IMR-90 (cell line): ENCODE measurements at regions not wholly inside any gene's neighbourhood (a gene's known extent, or its start where the extent isn't known, plus 50 kb on each side); places are given as distances from the start of the nearest gene placed in this dataset.

Experiments
- ATAC-seq: fragments of 200-7000 bp; cut with Tn5 transposase; 2 replicates; pipeline ENCODE4 v1.9.1; 2020; ENCODE audit warnings: low read depth, mild to moderate bottlenecking, moderate library complexity
- BruUV-seq: library from RNA; stranded (reverse); fragments of 400-500 nt; replicated peaks from 2 replicates; lab custom pipeline; 2021; lab: Mats Ljungman, UMichigan
- CTCF ChIA-PET: fragments of 300-600 bp; formaldehyde crosslinking; extraction: SDS; loops from one replicate; lab custom pipeline; 2021; ENCODE audit warnings: antibody characterized with exemption; lab: Yijun Ruan, JAX
- POLR2A ChIA-PET: fragments of 300-600 bp; sonication (Branson Sonifier 250); formaldehyde crosslinking; loops from one replicate; lab custom pipeline; 2022; ENCODE audit warnings: antibody characterized with exemption; ENCODE audit not compliant: unreplicated experiment; lab: Charles Lee
- DNase-seq: peaks from one replicate; pipeline ENCODE4 v3.0.0; 2013
- H2AFZ ChIP-seq: replicated peaks from 2 replicates; pipeline ENCODE3; 2013; ENCODE audit warnings: low read length, mild to moderate bottlenecking; ENCODE audit not compliant: poor library complexity
- H2AK5ac ChIP-seq: 2 replicates; pipeline ENCODE4 v1.6.1; 2013; ENCODE audit warnings: low read depth, low read length, inconsistent platforms
- H2AK9ac ChIP-seq: replicated peaks from 2 replicates; pipeline ENCODE3; 2013; ENCODE audit warnings: mild to moderate bottlenecking, low read depth, low read length, moderate library complexity; ENCODE audit not compliant: poor library complexity
- H2BK120ac ChIP-seq: 2 replicates; pipeline ENCODE4 v1.6.1; 2013; ENCODE audit warnings: low read depth, low read length, inconsistent platforms
- H2BK15ac ChIP-seq: 3 replicates; pipeline ENCODE4 v1.6.1; 2013; ENCODE audit warnings: low read depth, low read length, inconsistent platforms
- H2BK20ac ChIP-seq: 2 replicates; pipeline ENCODE4 v1.6.1; 2013; ENCODE audit warnings: low read depth, mild to moderate bottlenecking, inconsistent platforms, low read length, moderate library complexity
- H2BK5ac ChIP-seq: 2 replicates; pipeline ENCODE4 v1.6.1; 2013; ENCODE audit warnings: mild to moderate bottlenecking, low read depth, low read length, inconsistent platforms; ENCODE audit not compliant: poor library complexity, severe bottlenecking
- H3K14ac ChIP-seq: replicated peaks from 2 replicates; pipeline ENCODE4 v1.6.1; 2013; ENCODE audit warnings: low read depth, low read length, inconsistent platforms
- H3K18ac ChIP-seq: 2 replicates; pipeline ENCODE4 v1.6.1; 2013; ENCODE audit warnings: low read depth, low read length, control low read depth
- H3K23ac ChIP-seq: 2 replicates; pipeline ENCODE4 v1.6.1; 2013; ENCODE audit warnings: low read depth, low read length, inconsistent platforms
- H3K27ac ChIP-seq: 2 replicates; pipeline ENCODE4 v1.5.1; 2013; ENCODE audit warnings: mild to moderate bottlenecking, control low read depth, low read length; ENCODE audit not compliant: insufficient read depth
- H3K27me3 ChIP-seq: 2 replicates; pipeline ENCODE4 v1.6.1; 2013; ENCODE audit warnings: low read length; ENCODE audit not compliant: control insufficient read depth, insufficient read depth
- H3K36me3 ChIP-seq: 2 replicates; pipeline ENCODE4 v1.6.1; 2013; ENCODE audit warnings: low read length, mixed read lengths; ENCODE audit not compliant: control insufficient read depth, insufficient read depth
- H3K4ac ChIP-seq: 2 replicates; pipeline ENCODE4 v1.6.1; 2013; ENCODE audit warnings: low read depth, low read length, inconsistent platforms
- H3K4me1 ChIP-seq: 2 replicates; pipeline ENCODE4 v1.6.1; 2013; ENCODE audit warnings: low read length, mixed read lengths; ENCODE audit not compliant: control insufficient read depth, insufficient read depth
- H3K4me2 ChIP-seq: 2 replicates; pipeline ENCODE4 v1.6.1; 2013; ENCODE audit warnings: low read depth, mild to moderate bottlenecking, control low read depth, low read length, moderate library complexity
- H3K4me3 ChIP-seq: 2 replicates; pipeline ENCODE4 v1.5.1; 2013; ENCODE audit warnings: low read depth, mild to moderate bottlenecking, control low read depth, low read length, moderate library complexity; ENCODE audit not compliant: insufficient read depth
- H3K56ac ChIP-seq: 2 replicates; pipeline ENCODE4 v1.6.1; 2013; ENCODE audit warnings: low read length, inconsistent platforms; ENCODE audit not compliant: insufficient read depth; ENCODE audit errors: extremely low read depth
- H3K79me1 ChIP-seq, 2 experiments: 2 replicates each; pipeline ENCODE4 v1.6.1; 2013; ENCODE audit warnings: low read length in 2 of 2, inconsistent platforms in 1 of 2, low read depth in 1 of 2
- H3K9ac ChIP-seq: 2 replicates; pipeline ENCODE4 v1.6.1; 2013; ENCODE audit warnings: low read depth, low read length, control low read depth
- H3K9me1 ChIP-seq: 2 replicates; pipeline ENCODE4 v1.6.1; 2013; ENCODE audit warnings: low read length, inconsistent platforms; ENCODE audit not compliant: insufficient read depth
- H3K9me3 ChIP-seq: 2 replicates; pipeline ENCODE4 v1.6.1; 2013; ENCODE audit warnings: low read length; ENCODE audit not compliant: control insufficient read depth, insufficient read depth
- H4K20me1 ChIP-seq: 2 replicates; pipeline ENCODE4 v1.6.1; 2013; ENCODE audit warnings: low read length, inconsistent platforms; ENCODE audit not compliant: insufficient read depth
- H4K5ac ChIP-seq: 2 replicates; pipeline ENCODE4 v1.6.1; 2013; ENCODE audit warnings: mild to moderate bottlenecking, low read depth, low read length, control low read depth
- H4K8ac ChIP-seq, 2 experiments: 2 replicates each; pipeline ENCODE4 v1.6.1; 2013; ENCODE audit warnings: low read depth in 2 of 2, low read length in 2 of 2, control low read depth in 1 of 2, inconsistent platforms in 1 of 2
- H4K91ac ChIP-seq: 2 replicates; pipeline ENCODE4 v1.6.1; 2013; ENCODE audit warnings: low read depth, low read length, inconsistent platforms; ENCODE audit not compliant: insufficient read depth
- BHLHE40 ChIP-seq: fragments of 150-350 bp; IDR thresholded peaks from 2 replicates; pipeline ENCODE4 v1.6.1; 2016; ENCODE audit warnings: mild to moderate bottlenecking, low read depth, low read length
- CEBPB ChIP-seq: IDR thresholded peaks from 2 replicates; pipeline ENCODE4 v1.6.1; 2012; ENCODE audit warnings: low read depth, low read length, improper control_type of control experiment
- FOS ChIP-seq: fragments of 150-350 bp; IDR thresholded peaks from 2 replicates; pipeline ENCODE4 v1.6.1; 2016; ENCODE audit warnings: low read depth, low read length
- MAZ ChIP-seq: IDR thresholded peaks from 2 replicates; pipeline ENCODE4 v1.6.1; 2012; ENCODE audit warnings: low read depth, mild to moderate bottlenecking, low read length, improper control_type of control experiment, moderate library complexity, borderline replicate concordance
- MXI1 ChIP-seq: IDR thresholded peaks from 2 replicates; pipeline ENCODE4 v1.6.1; 2012; ENCODE audit warnings: low read depth, mild to moderate bottlenecking, low read length, moderate library complexity, borderline replicate concordance
- NFE2L2 ChIP-seq: fragments of 150-350 bp; IDR thresholded peaks from 2 replicates; pipeline ENCODE4 v1.6.1; 2016; ENCODE audit warnings: low read depth, mild to moderate bottlenecking, low read length
- POLR2A ChIP-seq: IDR thresholded peaks from 2 replicates; pipeline ENCODE4 v1.6.1; 2012; ENCODE audit warnings: mild to moderate bottlenecking, low read depth, low read length
- RCOR1 ChIP-seq: IDR thresholded peaks from 2 replicates; pipeline ENCODE4 v1.6.1; 2012; ENCODE audit warnings: mild to moderate bottlenecking, low read length, improper control_type of control experiment; ENCODE audit not compliant: insufficient replicate concordance
- RFX5 ChIP-seq: IDR thresholded peaks from 2 replicates; pipeline ENCODE4 v1.8.0; 2012; ENCODE audit warnings: low read depth, mild to moderate bottlenecking, low read length, moderate library complexity
- SMC3 ChIP-seq: fragments of 150-350 bp; IDR thresholded peaks from 2 replicates; pipeline ENCODE4 v1.6.1; 2016; ENCODE audit warnings: low read depth, mild to moderate bottlenecking, antibody characterized with exemption, low read length, moderate library complexity
- USF2 ChIP-seq: fragments of 150-350 bp; IDR thresholded peaks from 2 replicates; pipeline ENCODE4 v1.6.1; 2017; ENCODE audit warnings: mild to moderate bottlenecking, antibody characterized with exemption, low read length, low read depth
- WGBS, 2 experiments: methylation state at CpG; one replicate each; pipeline versions ENCODE4 v1.1.5 to v1.1.7; 2013; ENCODE audit warnings: missing lambda C conversion rate in 2 of 2; ENCODE audit not compliant: insufficient read length in 1 of 2; ENCODE audit errors: extremely low coverage in 2 of 2; 5-methylcytosine and 5-hydroxymethylcytosine counted together
- dilution Hi-C: fragments of 300-500 bp; cut with HindIII; formaldehyde crosslinking; loops from one replicate; pipeline ENCODE4 v1.14.3; 2018; ENCODE audit warnings: low sequenced_read_pairs; ENCODE audit not compliant: unreplicated experiment
- in situ Hi-C: fragments of 300-500 bp; cut with MboI; formaldehyde crosslinking; loops from 3 replicates; pipeline ENCODE4 v1.14.3; 2019; ENCODE audit warnings: low sequenced_read_pairs, inconsistent platforms, mixed read lengths
- intact Hi-C: fragments of 100-400 bp; cut with micrococcal nuclease; formaldehyde crosslinking; loops from 2 replicates; pipeline ENCODE4 v1.10.0; 2022

- H2BK20ac ChIP-seq = no peak overlapping the region
- in situ Hi-C loops (no loop called here), intact Hi-C loops (no loop called here), dilution Hi-C loops (no loop called here)
- no peak for ATAC-seq
- H2BK5ac ChIP-seq = no peak overlapping the region
- H3K27ac ChIP-seq = no peak overlapping the region
- no peak overlapping the region for H3K14ac ChIP-seq
- no TSS peak for BruUV-seq
- H3K4me3 ChIP-seq = no peak overlapping the region
- no peak overlapping the region for H2BK120ac ChIP-seq
- no peaks in the 10 kb centered on the region for H4K20me1 ChIP-seq
- no peak overlapping the region for H2BK15ac ChIP-seq
- no peaks in the 10 kb centered on the region for H3K36me3 ChIP-seq
- POLR2A ChIA-PET = no interaction called here
- H2AK5ac ChIP-seq = no peak overlapping the region
- H4K5ac ChIP-seq = no peak overlapping the region
- H3K79me1 ChIP-seq = no peaks in the 10 kb centered on the region
- CTCF ChIA-PET = no interaction called here
- no peak overlapping the region for H3K4me2 ChIP-seq
- no peak overlapping the region for H3K4ac ChIP-seq
- no peak overlapping the region for H3K56ac ChIP-seq
- H3K27me3 ChIP-seq = no peaks in the 10 kb centered on the region
- no peak overlapping the region for H3K23ac ChIP-seq
- H3K9me3 ChIP-seq = no peaks in the 10 kb centered on the region; the same call in 1 of the 2 replicates
- no peak overlapping the region for H2AFZ ChIP-seq
- H4K8ac ChIP-seq = no peak overlapping the region
- H3K18ac ChIP-seq = no peak overlapping the region
- no peaks in the 10 kb centered on the region for H3K4me1 ChIP-seq
- no peak for DNase-seq
- no peak overlapping the region for H4K91ac ChIP-seq
- no peaks in the 10 kb centered on the region for H3K9me1 ChIP-seq
- WGBS, 2 experiments = no CpG with 5 or more reads among the region's 2 CpGs
- TF ChIP-seq RFX5 (no peak), CEBPB (no peak), RCOR1 (no peak), USF2 (no peak), POLR2A (no peak), MAZ (no peak), NFE2L2 (no peak), BHLHE40 (no peak), FOS (no peak), MXI1 (no peak), SMC3 (no peak)
- H2AK9ac ChIP-seq = no peak overlapping the region
- no peak overlapping the region for H3K9ac ChIP-seq
These were observed 131.2 kb downstream of the MXRA5 start for GRCh38 chrX:3215249-3215648.
